Cardiac muscle cell (in vitro differentiated cells and primary cell): ENCODE measurements at regions not wholly inside any gene's neighbourhood (a gene's known extent, or its start where the extent isn't known, plus 50 kb on each side); places are given as distances from the start of the nearest gene placed in this dataset.
"Not testable (repeated sequence)": the region's sequence is repeated elsewhere in the genome, so short reads cannot be mapped to it uniquely, and the experiment has no call there.

Experiments
- DNase-seq, 2 donors: peaks; one replicate each; pipeline versions ENCODE4 v3.0.0 to v3.0.0-alpha.2; 2010 to 2017; ENCODE audit warnings: low read depth in 1 of 2, low spot score in 1 of 2
- H3K27ac ChIP-seq: fragments of 200-600 bp; sonication (generic); 2 replicates; pipeline ENCODE4 v1.5.1; 2016
- H3K27me3 ChIP-seq: fragments of 200-600 bp; sonication (generic); 2 replicates; pipeline ENCODE4 v1.6.0; 2016; ENCODE audit warnings: control low read depth
- H3K36me3 ChIP-seq: fragments of 200-600 bp; sonication (generic); 2 replicates; pipeline ENCODE4 v1.5.1; 2016; ENCODE audit warnings: control low read depth
- H3K4me1 ChIP-seq: fragments of 200-600 bp; sonication (generic); 2 replicates; pipeline ENCODE4 v1.8.1; 2017; ENCODE audit warnings: low read depth, mild to moderate bottlenecking, mixed run types
- H3K4me3 ChIP-seq: fragments of 200-600 bp; sonication (generic); 2 replicates; pipeline ENCODE4 v1.5.1; 2016; ENCODE audit warnings: mild to moderate bottlenecking
- H3K9me3 ChIP-seq: fragments of 200-600 bp; sonication (generic); 2 replicates; pipeline ENCODE4 v1.5.1; 2017; ENCODE audit warnings: low read depth, mild to moderate bottlenecking, control low read depth

GRCh38 chr1:149635290-149635899 lies 51.7 kb downstream of the PPIAL4C start:
- H3K4me3 ChIP-seq, H3K4me1 ChIP-seq, H3K36me3 ChIP-seq, H3K27me3 ChIP-seq, H3K9me3 ChIP-seq, DNase-seq: not testable (repeated sequence)
- peak overlapping the region; percentile 28 for H3K27ac ChIP-seq

GRCh38 chr1:149636286-149637122 lies 52.9 kb downstream of the PPIAL4C start:
- peak; percentile 90 to 91 for DNase-seq
- not testable (repeated sequence) for H3K36me3 ChIP-seq, H3K27me3 ChIP-seq, H3K9me3 ChIP-seq, H3K4me1 ChIP-seq
- H3K27ac ChIP-seq: peak overlapping the region; percentile 99
- H3K4me3 ChIP-seq: peak overlapping the region; percentile 35

- DNase-seq, H3K27ac ChIP-seq, H3K4me3 ChIP-seq, H3K36me3 ChIP-seq, H3K27me3 ChIP-seq, H3K9me3 ChIP-seq, H3K4me1 ChIP-seq: not testable (repeated sequence)
Measured at GRCh38 chr1:149638481-149638880, 54.8 kb downstream of the PPIAL4C start.

- not testable (repeated sequence) for H3K27ac ChIP-seq, DNase-seq, H3K36me3 ChIP-seq, H3K27me3 ChIP-seq, H3K9me3 ChIP-seq, H3K4me1 ChIP-seq, H3K4me3 ChIP-seq
Measured at GRCh38 chr1:149638901-149639658, 55.4 kb downstream of the PPIAL4C start.

- not testable (repeated sequence) for H3K9me3 ChIP-seq, H3K27ac ChIP-seq, H3K4me3 ChIP-seq, DNase-seq, H3K36me3 ChIP-seq, H3K4me1 ChIP-seq, H3K27me3 ChIP-seq
Measured at GRCh38 chr1:149641179-149641578, 57.5 kb downstream of the PPIAL4C start.

- H3K4me1 ChIP-seq, H3K27me3 ChIP-seq, H3K36me3 ChIP-seq, H3K27ac ChIP-seq, H3K4me3 ChIP-seq, H3K9me3 ChIP-seq: not testable (repeated sequence)
- peak in 1 of 2 donors; percentile 23 for DNase-seq
Measured at GRCh38 chr1:149644818-149645217, 61.2 kb downstream of the PPIAL4C start.

GRCh38 chr1:149646360-149647017 lies 62.8 kb downstream of the PPIAL4C start:
- DNase-seq, H3K27ac ChIP-seq: not testable (repeated sequence)

GRCh38 chr1:149647018-149647373 lies 63.3 kb downstream of the PPIAL4C start:
- DNase-seq, H3K4me1 ChIP-seq, H3K27me3 ChIP-seq, H3K36me3 ChIP-seq, H3K9me3 ChIP-seq, H3K27ac ChIP-seq: not testable (repeated sequence)
- H3K4me3 ChIP-seq: peak overlapping the region; percentile 31

More at GRCh38 chr1:149646360-149647017, 62.8 kb downstream of the PPIAL4C start:
- H3K4me3 ChIP-seq: peak overlapping the region; percentile 31
- H3K9me3 ChIP-seq, H3K36me3 ChIP-seq, H3K27me3 ChIP-seq, H3K4me1 ChIP-seq: not testable (repeated sequence)

- H3K27ac ChIP-seq, H3K27me3 ChIP-seq, H3K4me3 ChIP-seq, H3K9me3 ChIP-seq, H3K4me1 ChIP-seq, H3K36me3 ChIP-seq: not testable (repeated sequence)
- DNase-seq: peak in 1 of 2 donors; percentile 22
Measured at GRCh38 chr1:149657750-149658149, 74.1 kb downstream of the PPIAL4C start.

- not testable (repeated sequence) for H3K27me3 ChIP-seq, H3K27ac ChIP-seq, H3K36me3 ChIP-seq, H3K9me3 ChIP-seq, H3K4me3 ChIP-seq, H3K4me1 ChIP-seq, DNase-seq
Measured at GRCh38 chr1:149658175-149658574, 74.5 kb downstream of the PPIAL4C start.

GRCh38 chr1:149664624-149665023 lies 81.0 kb downstream of the PPIAL4C start:
- not testable (repeated sequence) for H3K4me1 ChIP-seq, H3K36me3 ChIP-seq, H3K9me3 ChIP-seq, H3K4me3 ChIP-seq, H3K27ac ChIP-seq, H3K27me3 ChIP-seq
- peak in 1 of 2 donors; percentile 2 for DNase-seq

- H3K9me3 ChIP-seq, DNase-seq, H3K36me3 ChIP-seq, H3K27me3 ChIP-seq, H3K4me1 ChIP-seq, H3K27ac ChIP-seq, H3K4me3 ChIP-seq: not testable (repeated sequence)
Measured at GRCh38 chr1:149665033-149665432, 81.4 kb downstream of the PPIAL4C start.

GRCh38 chr1:149665528-149665927 lies 81.9 kb downstream of the PPIAL4C start:
- not testable (repeated sequence) for H3K4me1 ChIP-seq, H3K4me3 ChIP-seq, H3K27ac ChIP-seq, DNase-seq, H3K9me3 ChIP-seq, H3K36me3 ChIP-seq, H3K27me3 ChIP-seq
